ENCODE measurements at regions not wholly inside any gene's neighbourhood (a gene's known extent, or its start where the extent isn't known, plus 50 kb on each side); places are given as distances from the start of the nearest gene placed in this dataset.

DNA sequence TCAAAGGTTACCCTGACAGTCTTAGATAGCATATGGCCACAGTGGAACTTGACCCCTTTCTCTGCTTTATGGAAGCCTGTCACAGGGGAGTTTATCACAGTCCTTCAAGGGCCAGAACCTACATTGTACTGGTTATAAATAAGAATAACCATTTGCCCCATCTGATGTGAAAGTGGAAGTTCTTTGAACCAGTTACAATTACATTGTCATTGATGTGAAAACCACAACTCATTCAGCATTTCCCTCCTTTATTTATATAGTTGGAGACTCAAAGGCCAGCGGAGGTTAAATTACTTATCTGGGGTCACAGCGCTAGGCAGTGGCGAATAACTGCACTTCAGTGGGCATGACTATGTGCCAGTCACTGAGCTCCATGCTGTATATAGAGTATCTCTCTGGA is 60.5 kb upstream of the TBC1D5 start:
- Histone ChIP-seq H3F3A (replicated peaks; ENCODE audit: insufficient read depth) (no peaks in the 10 kb centered on the region), H3K4me2 (no peak overlapping the region), H2AFZ (ENCODE audit: low read depth) (no peak overlapping the region), H3K79me2 (ENCODE audit: insufficient read depth) (no peaks in the 10 kb centered on the region), H3K4me1 (ENCODE audit: control insufficient read depth in 1 of 2, insufficient read depth in 2 of 2, low read depth in 1 of 2, low read length in 1 of 2) (no peaks in the 10 kb centered on the region), H3K36me3 (replicated peaks in 1 of 2; ENCODE audit: control insufficient read depth in 1 of 2, insufficient read depth in 2 of 2, low read length in 1 of 2) (no peaks in the 10 kb centered on the region), H3K9ac (no peak overlapping the region), H3K27ac (ENCODE audit: low read depth in 2 of 2, low read length in 1 of 2) (no peak overlapping the region), H3K9me2 (no peaks in the 10 kb centered on the region), H3K27me3 (ENCODE audit: insufficient read depth) (no peaks in the 10 kb centered on the region), H4K20me1 (ENCODE audit: insufficient read depth) (no peaks in the 10 kb centered on the region), H3K4me3 (ENCODE audit: low read depth in 2 of 2, low read length in 1 of 2) (no peak overlapping the region), H3K9me3 (no peaks in the 10 kb centered on the region)
- DNase-seq = no peak
- 81% methylated on average over 3 of the region's 3 CpGs for WGBS (ENCODE audit: low lambda C conversion rate)
- ChIA-PET POLR2A (no interaction called here), CTCF (interaction anchor here (1.1 kb wide), 1 partner anchor 10 kb away, joined by 3 read pairs; no protein-coding TSS in a partner anchor)
- no peak for TF ChIP-seq RAD21 (IDR thresholded peaks at IDR 0.05; ENCODE audit: low read length)
- TF ChIP-seq, protein P1, sequence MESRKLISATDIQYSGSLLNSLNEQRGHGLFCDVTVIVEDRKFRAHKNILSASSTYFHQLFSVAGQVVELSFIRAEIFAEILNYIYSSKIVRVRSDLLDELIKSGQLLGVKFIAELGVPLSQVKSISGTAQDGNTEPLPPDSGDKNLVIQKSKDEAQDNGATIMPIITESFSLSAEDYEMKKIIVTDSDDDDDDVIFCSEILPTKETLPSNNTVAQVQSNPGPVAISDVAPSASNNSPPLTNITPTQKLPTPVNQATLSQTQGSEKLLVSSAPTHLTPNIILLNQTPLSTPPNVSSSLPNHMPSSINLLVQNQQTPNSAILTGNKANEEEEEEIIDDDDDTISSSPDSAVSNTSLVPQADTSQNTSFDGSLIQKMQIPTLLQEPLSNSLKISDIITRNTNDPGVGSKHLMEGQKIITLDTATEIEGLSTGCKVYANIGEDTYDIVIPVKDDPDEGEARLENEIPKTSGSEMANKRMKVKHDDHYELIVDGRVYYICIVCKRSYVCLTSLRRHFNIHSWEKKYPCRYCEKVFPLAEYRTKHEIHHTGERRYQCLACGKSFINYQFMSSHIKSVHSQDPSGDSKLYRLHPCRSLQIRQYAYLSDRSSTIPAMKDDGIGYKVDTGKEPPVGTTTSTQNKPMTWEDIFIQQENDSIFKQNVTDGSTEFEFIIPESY (IDR thresholded peaks at IDR 0.05; ENCODE audit: borderline replicate concordance, low read depth) = no peak
- TF ChIP-seq, protein P2, sequence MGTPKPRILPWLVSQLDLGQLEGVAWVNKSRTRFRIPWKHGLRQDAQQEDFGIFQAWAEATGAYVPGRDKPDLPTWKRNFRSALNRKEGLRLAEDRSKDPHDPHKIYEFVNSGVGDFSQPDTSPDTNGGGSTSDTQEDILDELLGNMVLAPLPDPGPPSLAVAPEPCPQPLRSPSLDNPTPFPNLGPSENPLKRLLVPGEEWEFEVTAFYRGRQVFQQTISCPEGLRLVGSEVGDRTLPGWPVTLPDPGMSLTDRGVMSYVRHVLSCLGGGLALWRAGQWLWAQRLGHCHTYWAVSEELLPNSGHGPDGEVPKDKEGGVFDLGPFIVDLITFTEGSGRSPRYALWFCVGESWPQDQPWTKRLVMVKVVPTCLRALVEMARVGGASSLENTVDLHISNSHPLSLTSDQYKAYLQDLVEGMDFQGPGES (IDR thresholded peaks at IDR 0.05; ENCODE audit: low read depth, low read length) = no peak
- no peak for TF ChIP-seq TAF1 (IDR thresholded peaks at IDR 0.05; ENCODE audit: borderline replicate concordance, low read depth, low read length)
- TF ChIP-seq RCOR1 (IDR thresholded peaks at IDR 0.05; ENCODE audit: low read length) = no peak
- TF ChIP-seq NRF1 (IDR thresholded peaks at IDR 0.05; ENCODE audit: low read depth, low read length) = no peak
- TF ChIP-seq, protein P3, sequence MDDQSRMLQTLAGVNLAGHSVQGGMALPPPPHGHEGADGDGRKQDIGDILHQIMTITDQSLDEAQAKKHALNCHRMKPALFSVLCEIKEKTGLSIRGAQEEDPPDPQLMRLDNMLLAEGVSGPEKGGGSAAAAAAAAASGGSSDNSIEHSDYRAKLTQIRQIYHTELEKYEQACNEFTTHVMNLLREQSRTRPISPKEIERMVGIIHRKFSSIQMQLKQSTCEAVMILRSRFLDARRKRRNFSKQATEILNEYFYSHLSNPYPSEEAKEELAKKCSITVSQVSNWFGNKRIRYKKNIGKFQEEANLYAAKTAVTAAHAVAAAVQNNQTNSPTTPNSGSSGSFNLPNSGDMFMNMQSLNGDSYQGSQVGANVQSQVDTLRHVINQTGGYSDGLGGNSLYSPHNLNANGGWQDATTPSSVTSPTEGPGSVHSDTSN (IDR thresholded peaks at IDR 0.05) = no peak
- no peak for TF ChIP-seq FOXM1 (IDR thresholded peaks at IDR 0.05; ENCODE audit: low read depth)
- no peak for TF ChIP-seq GABPA (IDR thresholded peaks at IDR 0.05; ENCODE audit: low read depth)
- no peak for TF ChIP-seq FOXJ3 (CRISPR knock-in tag; IDR thresholded peaks at IDR 0.05)
- TF ChIP-seq GATA2 (CRISPR knock-in tag; IDR thresholded peaks at IDR 0.05) = no peak
- TF ChIP-seq, protein P4, sequence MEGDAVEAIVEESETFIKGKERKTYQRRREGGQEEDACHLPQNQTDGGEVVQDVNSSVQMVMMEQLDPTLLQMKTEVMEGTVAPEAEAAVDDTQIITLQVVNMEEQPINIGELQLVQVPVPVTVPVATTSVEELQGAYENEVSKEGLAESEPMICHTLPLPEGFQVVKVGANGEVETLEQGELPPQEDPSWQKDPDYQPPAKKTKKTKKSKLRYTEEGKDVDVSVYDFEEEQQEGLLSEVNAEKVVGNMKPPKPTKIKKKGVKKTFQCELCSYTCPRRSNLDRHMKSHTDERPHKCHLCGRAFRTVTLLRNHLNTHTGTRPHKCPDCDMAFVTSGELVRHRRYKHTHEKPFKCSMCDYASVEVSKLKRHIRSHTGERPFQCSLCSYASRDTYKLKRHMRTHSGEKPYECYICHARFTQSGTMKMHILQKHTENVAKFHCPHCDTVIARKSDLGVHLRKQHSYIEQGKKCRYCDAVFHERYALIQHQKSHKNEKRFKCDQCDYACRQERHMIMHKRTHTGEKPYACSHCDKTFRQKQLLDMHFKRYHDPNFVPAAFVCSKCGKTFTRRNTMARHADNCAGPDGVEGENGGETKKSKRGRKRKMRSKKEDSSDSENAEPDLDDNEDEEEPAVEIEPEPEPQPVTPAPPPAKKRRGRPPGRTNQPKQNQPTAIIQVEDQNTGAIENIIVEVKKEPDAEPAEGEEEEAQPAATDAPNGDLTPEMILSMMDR (IDR thresholded peaks at IDR 0.05) = no peak
- TF ChIP-seq MEF2A (IDR thresholded peaks at IDR 0.05; ENCODE audit: borderline replicate concordance, low read depth) = no peak
- no peak for TF ChIP-seq FOSL2 (IDR thresholded peaks at IDR 0.05; ENCODE audit: borderline replicate concordance, low read depth)

Data from SK-N-SH (cell line).